ENCODE measurements at regions not wholly inside any gene's neighbourhood (a gene's known extent, or its start where the extent isn't known, plus 50 kb on each side); places are given as distances from the start of the nearest gene placed in this dataset.
"Not testable (repeated sequence)": the region's sequence is repeated elsewhere in the genome, so short reads cannot be mapped to it uniquely, and the experiment has no call there.

GRCh38 chr12:43233861-43234260 is 318.1 kb downstream of the ADAMTS20 start:
- no peaks in the 10 kb centered on the region for H3K79me1 ChIP-seq (replicated peaks; ENCODE audit: low read length, poor library complexity, severe bottlenecking)
- no peak overlapping the region for H2BK15ac ChIP-seq (ENCODE audit: low read depth, poor library complexity, severe bottlenecking)
- no peak overlapping the region for H2AFZ ChIP-seq (ENCODE audit: low read depth, low read length)
- no peaks in the 10 kb centered on the region for H3K4me1 ChIP-seq (ENCODE audit: control insufficient read depth, insufficient read depth, low read depth, low read length)
- no peak overlapping the region for H2AK5ac ChIP-seq (ENCODE audit: low read length, severe bottlenecking)
- no peak overlapping the region for H3K4me2 ChIP-seq (ENCODE audit: low read length, poor library complexity, severe bottlenecking)
- no peak overlapping the region for H2BK120ac ChIP-seq (ENCODE audit: low read depth, low read length)
- no peak overlapping the region for H3K27ac ChIP-seq (ENCODE audit: low read length, poor library complexity, severe bottlenecking)
- no peak overlapping the region for H2BK5ac ChIP-seq (ENCODE audit: low read depth, low read length, poor library complexity, severe bottlenecking)
- H3K9ac ChIP-seq (ENCODE audit: low read length): no peak overlapping the region
- no peak for DNase-seq
- H3K9me3 ChIP-seq (ENCODE audit: control insufficient read depth, low read length): no peaks in the 10 kb centered on the region
- H3K23ac ChIP-seq (ENCODE audit: low read length in 2 of 2): no peak overlapping the region
- H3K36me3 ChIP-seq (ENCODE audit: control insufficient read depth in 1 of 2, insufficient read depth in 2 of 2, low read depth in 1 of 2, low read length in 2 of 2): no peaks in the 10 kb centered on the region
- H3K27me3 ChIP-seq (ENCODE audit: control insufficient read depth in 1 of 2, insufficient read depth in 1 of 2, low read length in 2 of 2): no peaks in the 10 kb centered on the region
- H3K4me3 ChIP-seq (ENCODE audit: insufficient read depth in 1 of 2, low read depth in 1 of 2, low read length in 2 of 2): no peak overlapping the region
- no CpG with 5 or more reads among the region's 2 CpGs for WGBS
- H3K18ac ChIP-seq (ENCODE audit: low read depth in 1 of 2, low read length in 2 of 2): no peak overlapping the region
- H4K91ac ChIP-seq (ENCODE audit: low read length): no peak overlapping the region
- H3K14ac ChIP-seq (ENCODE audit: low read length in 2 of 2): no peak overlapping the region
- no peak overlapping the region for H3K4ac ChIP-seq (ENCODE audit: low read depth in 1 of 2, low read length in 2 of 2)
- H4K8ac ChIP-seq (ENCODE audit: low read length): no peak overlapping the region
- H2BK12ac ChIP-seq (ENCODE audit: low read length in 2 of 2): no peak overlapping the region

- Histone ChIP-seq H3K4me2 (ENCODE audit: low read length, poor library complexity, severe bottlenecking) (no peak overlapping the region), H3K14ac (ENCODE audit: low read length in 2 of 2) (no peak overlapping the region), H4K8ac (ENCODE audit: low read length) (no peak overlapping the region), H3K27me3 (ENCODE audit: control insufficient read depth in 1 of 2, insufficient read depth in 1 of 2, low read length in 2 of 2) (no peaks in the 10 kb centered on the region), H3K4me1 (ENCODE audit: control insufficient read depth, insufficient read depth, low read depth, low read length) (peaks cover 2% of the 10 kb centered on the region), H3K18ac (ENCODE audit: low read depth in 1 of 2, low read length in 2 of 2) (no peak overlapping the region), H2AFZ (ENCODE audit: low read depth, low read length) (no peak overlapping the region), H3K23ac (ENCODE audit: low read length in 2 of 2) (no peak overlapping the region), H2BK15ac (ENCODE audit: low read depth, poor library complexity, severe bottlenecking) (no peak overlapping the region), H3K4ac (ENCODE audit: low read depth in 1 of 2, low read length in 2 of 2) (no peak overlapping the region), H3K36me3 (ENCODE audit: control insufficient read depth in 1 of 2, insufficient read depth in 2 of 2, low read depth in 1 of 2, low read length in 2 of 2) (no peaks in the 10 kb centered on the region), H4K91ac (ENCODE audit: low read length) (no peak overlapping the region), H3K4me3 (ENCODE audit: insufficient read depth in 1 of 2, low read depth in 1 of 2, low read length in 2 of 2) (no peak overlapping the region), H2AK5ac (ENCODE audit: low read length, severe bottlenecking) (no peak overlapping the region), H2BK12ac (ENCODE audit: low read length in 2 of 2) (no peak overlapping the region), H3K27ac (ENCODE audit: low read length, poor library complexity, severe bottlenecking) (no peak overlapping the region), H2BK5ac (ENCODE audit: low read depth, low read length, poor library complexity, severe bottlenecking) (no peak overlapping the region), H3K79me1 (replicated peaks; ENCODE audit: low read length, poor library complexity, severe bottlenecking) (no peaks in the 10 kb centered on the region), H3K9ac (ENCODE audit: low read length) (no peak overlapping the region), H2BK120ac (ENCODE audit: low read depth, low read length) (no peak overlapping the region), H3K9me3 (ENCODE audit: control insufficient read depth, low read length) (no peaks in the 10 kb centered on the region)
- DNase-seq: no peak
- WGBS: 93% methylated on average over 2 of the region's 2 CpGs
Observed at GRCh38 chr12:43226151-43226550, 325.9 kb downstream of the ADAMTS20 start.

- not testable (repeated sequence) for H3K79me1 ChIP-seq (replicated peaks; ENCODE audit: low read length, poor library complexity, severe bottlenecking); H4K91ac ChIP-seq (ENCODE audit: low read length); H3K14ac ChIP-seq (ENCODE audit: low read length in 2 of 2); DNase-seq; H3K9ac ChIP-seq (ENCODE audit: low read length); H2AK5ac ChIP-seq (ENCODE audit: low read length, severe bottlenecking); H3K23ac ChIP-seq (ENCODE audit: low read length in 2 of 2); H3K4me2 ChIP-seq (ENCODE audit: low read length, poor library complexity, severe bottlenecking); H3K4me1 ChIP-seq (ENCODE audit: control insufficient read depth, insufficient read depth, low read depth, low read length); H3K4me3 ChIP-seq (ENCODE audit: insufficient read depth in 1 of 2, low read depth in 1 of 2, low read length in 2 of 2); H2BK5ac ChIP-seq (ENCODE audit: low read depth, low read length, poor library complexity, severe bottlenecking); H4K8ac ChIP-seq (ENCODE audit: low read length); H3K27ac ChIP-seq (ENCODE audit: low read length, poor library complexity, severe bottlenecking); H2AFZ ChIP-seq (ENCODE audit: low read depth, low read length); H2BK15ac ChIP-seq (ENCODE audit: low read depth, poor library complexity, severe bottlenecking); H3K27me3 ChIP-seq (ENCODE audit: control insufficient read depth in 1 of 2, insufficient read depth in 1 of 2, low read length in 2 of 2); H3K36me3 ChIP-seq (ENCODE audit: control insufficient read depth in 1 of 2, insufficient read depth in 2 of 2, low read depth in 1 of 2, low read length in 2 of 2); H3K4ac ChIP-seq (ENCODE audit: low read depth in 1 of 2, low read length in 2 of 2); H3K9me3 ChIP-seq (ENCODE audit: control insufficient read depth, low read length); H2BK12ac ChIP-seq (ENCODE audit: low read length in 2 of 2); H2BK120ac ChIP-seq (ENCODE audit: low read depth, low read length); H3K18ac ChIP-seq (ENCODE audit: low read depth in 1 of 2, low read length in 2 of 2)
- 93% methylated on average over 30 of the region's 36 CpGs for WGBS
Observed at GRCh38 chr12:43224190-43224805, 327.7 kb downstream of the ADAMTS20 start.

GRCh38 chr12:43222796-43223195 is 329.2 kb downstream of the ADAMTS20 start:
- Histone ChIP-seq H4K8ac (ENCODE audit: low read length) (no peak overlapping the region), H2AK5ac (ENCODE audit: low read length, severe bottlenecking) (no peak overlapping the region), H3K27me3 (ENCODE audit: control insufficient read depth in 1 of 2, insufficient read depth in 1 of 2, low read length in 2 of 2) (no peaks in the 10 kb centered on the region), H2BK12ac (ENCODE audit: low read length in 2 of 2) (no peak overlapping the region), H2BK15ac (ENCODE audit: low read depth, poor library complexity, severe bottlenecking) (no peak overlapping the region), H4K91ac (ENCODE audit: low read length) (no peak overlapping the region), H2BK5ac (ENCODE audit: low read depth, low read length, poor library complexity, severe bottlenecking) (no peak overlapping the region), H3K4me1 (ENCODE audit: control insufficient read depth, insufficient read depth, low read depth, low read length) (peaks cover 4% of the 10 kb centered on the region), H3K4me3 (ENCODE audit: insufficient read depth in 1 of 2, low read depth in 1 of 2, low read length in 2 of 2) (no peak overlapping the region), H2AFZ (ENCODE audit: low read depth, low read length) (no peak overlapping the region), H3K27ac (ENCODE audit: low read length, poor library complexity, severe bottlenecking) (no peak overlapping the region), H3K23ac (ENCODE audit: low read length in 2 of 2) (no peak overlapping the region), H3K9me3 (ENCODE audit: control insufficient read depth, low read length) (no peaks in the 10 kb centered on the region), H3K4ac (ENCODE audit: low read depth in 1 of 2, low read length in 2 of 2) (no peak overlapping the region), H3K14ac (ENCODE audit: low read length in 2 of 2) (no peak overlapping the region), H3K79me1 (replicated peaks; ENCODE audit: low read length, poor library complexity, severe bottlenecking) (no peaks in the 10 kb centered on the region), H3K9ac (ENCODE audit: low read length) (no peak overlapping the region), H3K18ac (ENCODE audit: low read depth in 1 of 2, low read length in 2 of 2) (no peak overlapping the region), H3K36me3 (ENCODE audit: control insufficient read depth in 1 of 2, insufficient read depth in 2 of 2, low read depth in 1 of 2, low read length in 2 of 2) (no peaks in the 10 kb centered on the region), H3K4me2 (ENCODE audit: low read length, poor library complexity, severe bottlenecking) (no peak overlapping the region), H2BK120ac (ENCODE audit: low read depth, low read length) (no peak overlapping the region)
- WGBS: 85% methylated on average over 3 of the region's 3 CpGs
- DNase-seq: no peak
